ENCODE measurements at regions not wholly inside any gene's neighbourhood (a gene's known extent, or its start where the extent isn't known, plus 50 kb on each side); places are given as distances from the start of the nearest gene placed in this dataset.

GRCh38 chr5:114070093-114070722 lies 291.7 kb upstream of the KCNN2 start:
- DNase-seq (no peak), ATAC-seq (ENCODE audit: low read depth) (no peak)
- H3K4me3 ChIP-seq (ENCODE audit: control extremely low read depth in 1 of 5, extremely low read depth in 1 of 5, insufficient read depth in 1 of 5, low read depth in 2 of 5, low read length in 4 of 5), result no peak overlapping the region
- no peaks in the 10 kb centered on the region for H3K27me3 ChIP-seq (replicated peaks in 1 of 4; ENCODE audit: control extremely low read depth in 1 of 4, control insufficient read depth in 3 of 4, insufficient read depth in 4 of 4, low read length in 3 of 4)
- no peaks in the 10 kb centered on the region for H4K20me1 ChIP-seq (ENCODE audit: control insufficient read depth, insufficient read depth, low read length, poor library complexity, severe bottlenecking)
- TF ChIP-seq EZH2 (IDR thresholded peaks at IDR 0.05; ENCODE audit: borderline replicate concordance, insufficient read depth, low read depth, low read length, poor library complexity, severe bottlenecking) (no peak), CTCF (IDR thresholded peaks at IDR 0.05) (no peak)
- no peak overlapping the region for H2AFZ ChIP-seq (ENCODE audit: insufficient read depth, low read depth, low read length, poor library complexity, severe bottlenecking)
- Mint-ChIP-seq H3K27ac (no peak overlapping the region), H3K27me3 (no peaks in the 10 kb centered on the region), H3K9me3 (ENCODE audit: insufficient read depth) (no peaks in the 10 kb centered on the region), H3K4me1 (no peaks in the 10 kb centered on the region), H3K4me3 (no peak overlapping the region)
- H3K4me1 ChIP-seq (ENCODE audit: control insufficient read depth in 2 of 2, insufficient read depth in 2 of 2, low read length in 2 of 2), result no peaks in the 10 kb centered on the region
- intact Hi-C loops (cut with micrococcal nuclease), result no loop called here
- H3K27ac ChIP-seq (ENCODE audit: low read length in 2 of 2), result no peak overlapping the region
- CTCF ChIA-PET, result no interaction called here
- WGBS (ENCODE audit: insufficient coverage), result 82% methylated on average over 6 of the region's 7 CpGs
- POLR2A ChIA-PET, result no interaction called here
- H3K36me3 ChIP-seq (replicated peaks in 1 of 2; ENCODE audit: control extremely low read depth in 1 of 2, control insufficient read depth in 1 of 2, extremely low read depth in 1 of 2, insufficient read depth in 2 of 2, low read length in 1 of 2), result no peaks in the 10 kb centered on the region
- H3K9ac ChIP-seq (ENCODE audit: low read length), result no peak overlapping the region
- H3K9me3 ChIP-seq (ENCODE audit: control extremely low read depth in 1 of 3, control insufficient read depth in 2 of 3, insufficient read depth in 1 of 3, low read length in 2 of 3), result no peaks in the 10 kb centered on the region
- H3K4me2 ChIP-seq (replicated peaks; ENCODE audit: low read depth, low read length, poor library complexity, severe bottlenecking), result no peak overlapping the region
- no peaks in the 10 kb centered on the region for H3K79me2 ChIP-seq (ENCODE audit: control insufficient read depth, insufficient read depth, low read length)

GRCh38 chr5:114089259-114089658 lies 272.6 kb upstream of the KCNN2 start:
- H3K9me3 Mint-ChIP-seq (ENCODE audit: insufficient read depth), result peaks cover 8% of the 10 kb centered on the region
- H3K27me3 Mint-ChIP-seq, result no peaks in the 10 kb centered on the region

More at GRCh38 chr5:114089259-114089658, 272.6 kb upstream of the KCNN2 start:
- ChIA-PET POLR2A (no interaction called here), CTCF (no interaction called here)
- intact Hi-C loops (cut with micrococcal nuclease), result no loop called here
- Histone ChIP-seq H3K27me3 (replicated peaks in 1 of 4; ENCODE audit: control extremely low read depth in 1 of 4, control insufficient read depth in 3 of 4, insufficient read depth in 4 of 4, low read length in 3 of 4) (no peaks in the 10 kb centered on the region), H3K9me3 (ENCODE audit: control extremely low read depth in 1 of 3, control insufficient read depth in 2 of 3, insufficient read depth in 1 of 3, low read length in 2 of 3) (peaks cover 0 to 15% (median 9%) of the 10 kb centered on the region in 3 donors), H3K4me3 (ENCODE audit: control extremely low read depth in 1 of 5, extremely low read depth in 1 of 5, insufficient read depth in 1 of 5, low read depth in 2 of 5, low read length in 4 of 5) (no peak overlapping the region), H2AFZ (ENCODE audit: insufficient read depth, low read depth, low read length, poor library complexity, severe bottlenecking) (no peak overlapping the region), H4K20me1 (ENCODE audit: control insufficient read depth, insufficient read depth, low read length, poor library complexity, severe bottlenecking) (no peaks in the 10 kb centered on the region), H3K4me2 (replicated peaks; ENCODE audit: low read depth, low read length, poor library complexity, severe bottlenecking) (no peak overlapping the region), H3K36me3 (replicated peaks in 1 of 2; ENCODE audit: control extremely low read depth in 1 of 2, control insufficient read depth in 1 of 2, extremely low read depth in 1 of 2, insufficient read depth in 2 of 2, low read length in 1 of 2) (no peaks in the 10 kb centered on the region), H3K9ac (ENCODE audit: low read length) (no peak overlapping the region), H3K27ac (ENCODE audit: low read length in 2 of 2) (no peak overlapping the region), H3K79me2 (ENCODE audit: control insufficient read depth, insufficient read depth, low read length) (no peaks in the 10 kb centered on the region), H3K4me1 (ENCODE audit: control insufficient read depth in 2 of 2, insufficient read depth in 2 of 2, low read length in 2 of 2) (no peaks in the 10 kb centered on the region)
- DNase-seq, result no peak
- no peak overlapping the region for H3K27ac Mint-ChIP-seq
- no peak overlapping the region for H3K4me3 Mint-ChIP-seq
- H3K4me1 Mint-ChIP-seq, result no peaks in the 10 kb centered on the region
- TF ChIP-seq EZH2 (IDR thresholded peaks at IDR 0.05; ENCODE audit: borderline replicate concordance, insufficient read depth, low read depth, low read length, poor library complexity, severe bottlenecking) (no peak), CTCF (IDR thresholded peaks at IDR 0.05) (no peak)
- WGBS (ENCODE audit: insufficient coverage), result 62% methylated on average over 4 of the region's 4 CpGs
- ATAC-seq (ENCODE audit: low read depth), result no peak

Data from B cell (primary cell).